Liver (tissue), 8 donors: ENCODE measurements at regions not wholly inside any gene's neighbourhood (a gene's known extent, or its start where the extent isn't known, plus 50 kb on each side); places are given as distances from the start of the nearest gene placed in this dataset.
A peak's percentile ranks its signal among the peaks of the same experiment; 100 is the strongest.
"Not testable (repeated sequence)": the region's sequence is repeated elsewhere in the genome, so short reads cannot be mapped to it uniquely, and the experiment has no call there.

Experiments used
- DNase-seq: peaks from one replicate; pipeline ENCODE4 v3.0.0-alpha.2; 2017; ENCODE audit warnings: low spot score
- H3K27ac ChIP-seq, 2 donors: one replicate each; pipeline ENCODE4 v1.7.0; 2013; ENCODE audit warnings: inconsistent platforms in 2 of 2, low read length in 2 of 2, control low read depth in 1 of 2, low read depth in 1 of 2, mild to moderate bottlenecking in 1 of 2
- H3K27me3 ChIP-seq, 4 donors: one replicate each; pipeline versions ENCODE4 v1.6.1 to v1.7.0; 2013; ENCODE audit warnings: low read length in 3 of 4, inconsistent platforms in 1 of 4, mild to moderate bottlenecking in 1 of 4, moderate library complexity in 1 of 4; ENCODE audit not compliant: control insufficient read depth in 4 of 4, insufficient read depth in 4 of 4
- H3K36me3 ChIP-seq, 4 donors: one replicate each; pipeline versions ENCODE4 v1.6.1 to v1.7.0; 2013; ENCODE audit warnings: low read length in 3 of 4, mild to moderate bottlenecking in 3 of 4, low read depth in 1 of 4, moderate library complexity in 1 of 4; ENCODE audit not compliant: control insufficient read depth in 4 of 4, insufficient read depth in 3 of 4
- H3K4me1 ChIP-seq, 4 donors: one replicate each; pipeline versions ENCODE4 v1.6.1 to v1.7.0; 2013; ENCODE audit warnings: low read length in 3 of 4, mild to moderate bottlenecking in 3 of 4, moderate library complexity in 1 of 4; ENCODE audit not compliant: control insufficient read depth in 4 of 4, insufficient read depth in 4 of 4
- H3K4me3 ChIP-seq, 3 donors: one replicate each; pipeline versions ENCODE4 v1.6.1 to v1.7.0; 2013; ENCODE audit warnings: low read length in 3 of 3, control low read depth in 1 of 3, low read depth in 1 of 3, mild to moderate bottlenecking in 1 of 3
- H3K9ac ChIP-seq, 2 donors: one replicate each; pipeline ENCODE4 v1.7.0; 2013; ENCODE audit warnings: low read length in 2 of 2, mild to moderate bottlenecking in 2 of 2, moderate library complexity in 2 of 2, control low read depth in 1 of 2, low read depth in 1 of 2
- H3K9me3 ChIP-seq, 4 donors: one replicate each; pipeline versions ENCODE4 v1.6.1 to v1.7.0; 2013; ENCODE audit warnings: low read length in 3 of 4; ENCODE audit not compliant: control insufficient read depth in 4 of 4
- EGR1 ChIP-seq, 2 donors: IDR thresholded peaks; 2 replicates each; pipeline ENCODE4 v1.6.1; 2016 to 2018; ENCODE audit warnings: antibody characterized with exemption in 2 of 2, low read depth in 2 of 2
- FOXA1 ChIP-seq: IDR thresholded peaks from 2 replicates; pipeline ENCODE4 v1.6.1; 2016; ENCODE audit warnings: antibody characterized with exemption
- FOXA2 ChIP-seq: IDR thresholded peaks from 2 replicates; pipeline ENCODE4 v1.6.1; 2016; ENCODE audit warnings: antibody characterized with exemption
- GABPA ChIP-seq, 2 donors: IDR thresholded peaks in 1 of 2; conservative IDR thresholded peaks in 1 of 2; 2 replicates each; pipeline ENCODE4 v1.6.1; 2016; ENCODE audit warnings: antibody characterized with exemption in 2 of 2, mild to moderate bottlenecking in 1 of 2, moderate library complexity in 1 of 2
- HNF4A ChIP-seq, 2 donors: conservative IDR thresholded peaks; 2 replicates each; pipeline ENCODE4 v1.6.1; 2016; ENCODE audit warnings: antibody characterized with exemption in 2 of 2, mild to moderate bottlenecking in 2 of 2
- HNF4G ChIP-seq: IDR thresholded peaks from 2 replicates; pipeline ENCODE4 v1.6.1; 2016; ENCODE audit warnings: antibody characterized with exemption
- JUND ChIP-seq, 2 donors: IDR thresholded peaks; 2 replicates each; pipeline ENCODE4 v1.6.1; 2016; ENCODE audit warnings: antibody characterized with exemption in 2 of 2
- NR2F2 ChIP-seq: IDR thresholded peaks from 2 replicates; pipeline ENCODE4 v1.6.1; 2016; ENCODE audit warnings: antibody characterized with exemption
- RAD21 ChIP-seq, 2 donors: IDR thresholded peaks; 2 replicates each; pipeline ENCODE4 v1.6.1; 2016; ENCODE audit warnings: antibody characterized with exemption in 2 of 2, mild to moderate bottlenecking in 2 of 2
- RXRA ChIP-seq, 2 donors: IDR thresholded peaks; 2 replicates each; pipeline ENCODE4 v1.6.1; 2017 to 2018; ENCODE audit warnings: antibody characterized with exemption in 2 of 2, mild to moderate bottlenecking in 1 of 2
- SP1 ChIP-seq: IDR thresholded peaks from 2 replicates; pipeline ENCODE4 v1.6.1; 2018; ENCODE audit warnings: antibody characterized with exemption, mild to moderate bottlenecking
- TAF1 ChIP-seq: conservative IDR thresholded peaks from 2 replicates; pipeline ENCODE4 v1.6.1; 2016; ENCODE audit warnings: antibody characterized with exemption, mild to moderate bottlenecking
- YY1 ChIP-seq: IDR thresholded peaks from 2 replicates; pipeline ENCODE4 v1.6.1; 2016; ENCODE audit warnings: antibody characterized with exemption, mild to moderate bottlenecking
- WGBS: extraction: QIAGEN DNeasy Blood & Tissue Kit; methylation state at CpG from one replicate; pipeline ENCODE4 v1.1.7; 2013; 5-methylcytosine and 5-hydroxymethylcytosine counted together
- TF ChIP-seq, protein P1 (sequence below): IDR thresholded peaks from 2 replicates; pipeline ENCODE4 v1.6.1; 2016; ENCODE audit warnings: antibody characterized with exemption, mild to moderate bottlenecking
- TF ChIP-seq, protein P2 (sequence below): fragments of 150-350 bp; IDR thresholded peaks from 2 replicates; pipeline ENCODE4 v1.5.1; 2017; ENCODE audit warnings: improper control_type of control experiment, low read depth, low read length; ENCODE audit not compliant: missing input control
- TF ChIP-seq, protein P3 (sequence below): IDR thresholded peaks from 2 replicates; pipeline ENCODE4 v1.6.1; 2016; ENCODE audit warnings: antibody characterized with exemption
- TF ChIP-seq, protein P4 (sequence below): IDR thresholded peaks from 2 replicates; pipeline ENCODE4 v1.6.1; 2016; ENCODE audit warnings: antibody characterized with exemption
- TF ChIP-seq, protein P5 (sequence below): IDR thresholded peaks from 2 replicates; pipeline ENCODE4 v1.6.1; 2016; ENCODE audit warnings: antibody characterized with exemption
- donor health status: healthy.
- donor health status: healthy.
- donor health status: healthy.
- donor health status: healthy.
- donor health status: healthy.

DNA sequence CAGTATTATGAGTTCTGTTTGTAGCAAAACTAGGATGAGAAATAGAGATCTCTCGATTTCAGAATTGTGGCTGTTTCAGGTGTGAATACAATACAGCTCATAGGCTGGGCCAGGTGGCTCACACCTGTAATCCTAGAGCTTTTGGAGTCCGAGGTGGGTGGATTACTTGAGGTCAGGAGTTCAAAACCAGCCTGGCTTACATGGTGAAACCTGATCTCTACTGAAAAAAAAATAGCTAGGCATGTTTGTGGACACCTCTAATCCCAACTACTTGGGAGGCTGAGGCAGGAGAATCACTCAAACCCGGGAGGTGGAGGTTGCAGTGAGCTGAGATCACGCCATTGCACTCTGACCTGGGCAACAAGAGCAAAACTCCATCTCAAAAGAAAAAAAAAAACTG is 81.4 kb downstream of the ZNF92 start:
- H3K27me3 ChIP-seq, H3K27ac ChIP-seq, H3K36me3 ChIP-seq, H3K9ac ChIP-seq, DNase-seq, H3K4me1 ChIP-seq, H3K9me3 ChIP-seq, H3K4me3 ChIP-seq: not testable (repeated sequence)
- 79% methylated on average over 4 of the region's 4 CpGs for WGBS

DNA sequence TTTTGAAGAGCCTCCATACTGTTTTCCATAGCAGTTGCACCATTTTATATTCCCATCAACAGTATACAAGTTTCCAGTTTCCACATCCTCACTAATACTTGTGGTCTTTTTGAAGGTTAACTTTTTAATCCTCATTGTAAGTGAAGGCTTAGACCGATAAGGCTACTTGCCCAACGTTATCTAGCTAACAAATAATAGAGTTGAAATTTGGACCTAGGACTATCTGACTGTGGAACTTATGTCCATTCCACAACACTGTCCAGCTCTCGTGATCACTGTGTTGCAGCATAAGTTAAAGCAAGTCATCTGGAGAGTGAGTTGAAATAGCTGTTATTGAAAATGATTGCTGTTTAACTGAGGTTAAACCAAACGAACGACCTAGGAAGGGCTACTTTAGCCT is 84.0 kb downstream of the ZNF92 start:
- no peak overlapping the region for H3K4me3 ChIP-seq
- no peaks in the 10 kb centered on the region for H3K9me3 ChIP-seq
- no peak for DNase-seq
- no peak overlapping the region for H3K27ac ChIP-seq
- no peak overlapping the region for H3K9ac ChIP-seq
- peaks cover 0 to 3% (median 0%) of the 10 kb centered on the region in 4 donors for H3K4me1 ChIP-seq
- H3K27me3 ChIP-seq: no peaks in the 10 kb centered on the region
- TF ChIP-seq JUND (IDR thresholded peaks at IDR 0.05) (peak in 1 of 2 donors; percentile 9), RXRA (IDR thresholded peaks at IDR 0.05) (peak in 1 of 2 donors; percentile 45), YY1 (no peak), FOXA1 (no peak), HNF4A (conservative IDR thresholded peaks at IDR 0.05) (peak; percentile 85), SP1 (no peak), HNF4G (peak; percentile 48)
- TF ChIP-seq, protein P1, sequence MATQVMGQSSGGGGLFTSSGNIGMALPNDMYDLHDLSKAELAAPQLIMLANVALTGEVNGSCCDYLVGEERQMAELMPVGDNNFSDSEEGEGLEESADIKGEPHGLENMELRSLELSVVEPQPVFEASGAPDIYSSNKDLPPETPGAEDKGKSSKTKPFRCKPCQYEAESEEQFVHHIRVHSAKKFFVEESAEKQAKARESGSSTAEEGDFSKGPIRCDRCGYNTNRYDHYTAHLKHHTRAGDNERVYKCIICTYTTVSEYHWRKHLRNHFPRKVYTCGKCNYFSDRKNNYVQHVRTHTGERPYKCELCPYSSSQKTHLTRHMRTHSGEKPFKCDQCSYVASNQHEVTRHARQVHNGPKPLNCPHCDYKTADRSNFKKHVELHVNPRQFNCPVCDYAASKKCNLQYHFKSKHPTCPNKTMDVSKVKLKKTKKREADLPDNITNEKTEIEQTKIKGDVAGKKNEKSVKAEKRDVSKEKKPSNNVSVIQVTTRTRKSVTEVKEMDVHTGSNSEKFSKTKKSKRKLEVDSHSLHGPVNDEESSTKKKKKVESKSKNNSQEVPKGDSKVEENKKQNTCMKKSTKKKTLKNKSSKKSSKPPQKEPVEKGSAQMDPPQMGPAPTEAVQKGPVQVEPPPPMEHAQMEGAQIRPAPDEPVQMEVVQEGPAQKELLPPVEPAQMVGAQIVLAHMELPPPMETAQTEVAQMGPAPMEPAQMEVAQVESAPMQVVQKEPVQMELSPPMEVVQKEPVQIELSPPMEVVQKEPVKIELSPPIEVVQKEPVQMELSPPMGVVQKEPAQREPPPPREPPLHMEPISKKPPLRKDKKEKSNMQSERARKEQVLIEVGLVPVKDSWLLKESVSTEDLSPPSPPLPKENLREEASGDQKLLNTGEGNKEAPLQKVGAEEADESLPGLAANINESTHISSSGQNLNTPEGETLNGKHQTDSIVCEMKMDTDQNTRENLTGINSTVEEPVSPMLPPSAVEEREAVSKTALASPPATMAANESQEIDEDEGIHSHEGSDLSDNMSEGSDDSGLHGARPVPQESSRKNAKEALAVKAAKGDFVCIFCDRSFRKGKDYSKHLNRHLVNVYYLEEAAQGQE: no peak
- 35% methylated on average over 5 of the region's 5 CpGs for WGBS
- no peaks in the 10 kb centered on the region for H3K36me3 ChIP-seq

DNA sequence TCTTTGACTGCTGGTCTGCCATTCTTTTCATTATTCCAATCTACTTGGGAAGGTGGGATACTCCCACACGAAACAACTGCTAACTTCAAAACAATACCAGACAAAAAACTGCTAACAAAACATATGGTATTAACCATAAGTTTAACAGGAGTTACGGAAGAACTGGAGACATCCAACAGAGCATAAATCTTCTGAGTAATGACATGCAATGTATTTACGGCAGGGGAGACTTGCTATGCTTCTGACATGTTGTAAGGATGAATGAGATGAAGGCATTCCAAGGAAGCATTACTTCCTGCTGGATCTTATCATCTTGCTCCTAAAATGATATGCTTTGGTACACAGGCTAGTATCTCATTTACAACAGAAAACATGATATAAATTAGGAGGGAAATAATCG is 85.8 kb downstream of the ZNF92 start:
- H3K27me3 ChIP-seq: no peaks in the 10 kb centered on the region
- DNase-seq: no peak
- H3K4me3 ChIP-seq: no peak overlapping the region
- no peak overlapping the region for H3K27ac ChIP-seq
- no peaks in the 10 kb centered on the region for H3K36me3 ChIP-seq
- WGBS: 82% methylated on average over 4 of the region's 4 CpGs
- peaks cover 0 to 3% (median 0%) of the 10 kb centered on the region in 4 donors for H3K4me1 ChIP-seq
- no peak overlapping the region for H3K9ac ChIP-seq
- TF ChIP-seq RAD21 (IDR thresholded peaks at IDR 0.05): no peak
- no peak for TF ChIP-seq SP1
- TF ChIP-seq, protein P2, sequence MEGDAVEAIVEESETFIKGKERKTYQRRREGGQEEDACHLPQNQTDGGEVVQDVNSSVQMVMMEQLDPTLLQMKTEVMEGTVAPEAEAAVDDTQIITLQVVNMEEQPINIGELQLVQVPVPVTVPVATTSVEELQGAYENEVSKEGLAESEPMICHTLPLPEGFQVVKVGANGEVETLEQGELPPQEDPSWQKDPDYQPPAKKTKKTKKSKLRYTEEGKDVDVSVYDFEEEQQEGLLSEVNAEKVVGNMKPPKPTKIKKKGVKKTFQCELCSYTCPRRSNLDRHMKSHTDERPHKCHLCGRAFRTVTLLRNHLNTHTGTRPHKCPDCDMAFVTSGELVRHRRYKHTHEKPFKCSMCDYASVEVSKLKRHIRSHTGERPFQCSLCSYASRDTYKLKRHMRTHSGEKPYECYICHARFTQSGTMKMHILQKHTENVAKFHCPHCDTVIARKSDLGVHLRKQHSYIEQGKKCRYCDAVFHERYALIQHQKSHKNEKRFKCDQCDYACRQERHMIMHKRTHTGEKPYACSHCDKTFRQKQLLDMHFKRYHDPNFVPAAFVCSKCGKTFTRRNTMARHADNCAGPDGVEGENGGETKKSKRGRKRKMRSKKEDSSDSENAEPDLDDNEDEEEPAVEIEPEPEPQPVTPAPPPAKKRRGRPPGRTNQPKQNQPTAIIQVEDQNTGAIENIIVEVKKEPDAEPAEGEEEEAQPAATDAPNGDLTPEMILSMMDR: no peak
- TF ChIP-seq TAF1: no peak
- TF ChIP-seq, protein P3, sequence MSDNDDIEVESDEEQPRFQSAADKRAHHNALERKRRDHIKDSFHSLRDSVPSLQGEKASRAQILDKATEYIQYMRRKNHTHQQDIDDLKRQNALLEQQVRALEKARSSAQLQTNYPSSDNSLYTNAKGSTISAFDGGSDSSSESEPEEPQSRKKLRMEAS: no peak
- TF ChIP-seq YY1: no peak
- TF ChIP-seq, protein P4, sequence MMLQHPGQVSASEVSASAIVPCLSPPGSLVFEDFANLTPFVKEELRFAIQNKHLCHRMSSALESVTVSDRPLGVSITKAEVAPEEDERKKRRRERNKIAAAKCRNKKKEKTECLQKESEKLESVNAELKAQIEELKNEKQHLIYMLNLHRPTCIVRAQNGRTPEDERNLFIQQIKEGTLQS: no peak
- no peak for TF ChIP-seq GABPA (IDR thresholded peaks at IDR 0.05 in 1 of 2, conservative IDR thresholded peaks at IDR 0.05 in 1 of 2)
- TF ChIP-seq RXRA (IDR thresholded peaks at IDR 0.05): no peak
- TF ChIP-seq JUND (IDR thresholded peaks at IDR 0.05): no peak
- TF ChIP-seq FOXA2: no peak
- TF ChIP-seq, protein P5, sequence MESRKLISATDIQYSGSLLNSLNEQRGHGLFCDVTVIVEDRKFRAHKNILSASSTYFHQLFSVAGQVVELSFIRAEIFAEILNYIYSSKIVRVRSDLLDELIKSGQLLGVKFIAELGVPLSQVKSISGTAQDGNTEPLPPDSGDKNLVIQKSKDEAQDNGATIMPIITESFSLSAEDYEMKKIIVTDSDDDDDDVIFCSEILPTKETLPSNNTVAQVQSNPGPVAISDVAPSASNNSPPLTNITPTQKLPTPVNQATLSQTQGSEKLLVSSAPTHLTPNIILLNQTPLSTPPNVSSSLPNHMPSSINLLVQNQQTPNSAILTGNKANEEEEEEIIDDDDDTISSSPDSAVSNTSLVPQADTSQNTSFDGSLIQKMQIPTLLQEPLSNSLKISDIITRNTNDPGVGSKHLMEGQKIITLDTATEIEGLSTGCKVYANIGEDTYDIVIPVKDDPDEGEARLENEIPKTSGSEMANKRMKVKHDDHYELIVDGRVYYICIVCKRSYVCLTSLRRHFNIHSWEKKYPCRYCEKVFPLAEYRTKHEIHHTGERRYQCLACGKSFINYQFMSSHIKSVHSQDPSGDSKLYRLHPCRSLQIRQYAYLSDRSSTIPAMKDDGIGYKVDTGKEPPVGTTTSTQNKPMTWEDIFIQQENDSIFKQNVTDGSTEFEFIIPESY: no peak
- no peak for TF ChIP-seq HNF4A (conservative IDR thresholded peaks at IDR 0.05)
- no peak for TF ChIP-seq NR2F2
- TF ChIP-seq EGR1 (IDR thresholded peaks at IDR 0.05; ENCODE audit: low read depth in 2 of 2): no peak
- TF ChIP-seq, protein P1: no peak
- no peaks in the 10 kb centered on the region for H3K9me3 ChIP-seq
